T-helper 1 cell treated with Interleukin-12 subunit alpha and Interleukin-12 subunit beta and Interleukin-4 antibody, amounts not matched to agents 30 μg/mL and 1 μg/mL, for 36 hours (primary cell): ENCODE measurements at regions not wholly inside any gene's neighbourhood (a gene's known extent, or its start where the extent isn't known, plus 50 kb on each side); places are given as distances from the start of the nearest gene placed in this dataset.

Experiments used
- H3K27ac Mint-ChIP-seq: one replicate; pipeline ENCODE4 v1.8.0; 2021; ENCODE audit warnings: mild to moderate bottlenecking, mixed read lengths
- H3K27me3 Mint-ChIP-seq: one replicate; pipeline ENCODE4 v1.8.0; 2021; ENCODE audit warnings: low read depth, mixed read lengths
- H3K36me3 Mint-ChIP-seq: one replicate; pipeline ENCODE4 v1.8.0; 2021; ENCODE audit warnings: low read depth, mixed read lengths
- H3K4me1 Mint-ChIP-seq: one replicate; pipeline ENCODE4 v1.8.0; 2021; ENCODE audit warnings: low read depth, mixed read lengths
- H3K4me3 Mint-ChIP-seq: one replicate; pipeline ENCODE4 v1.8.0; 2021; ENCODE audit warnings: mild to moderate bottlenecking, moderate library complexity, mixed read lengths
- H3K9me3 Mint-ChIP-seq: one replicate; pipeline ENCODE4 v1.8.0; 2021; ENCODE audit warnings: mixed read lengths

DNA sequence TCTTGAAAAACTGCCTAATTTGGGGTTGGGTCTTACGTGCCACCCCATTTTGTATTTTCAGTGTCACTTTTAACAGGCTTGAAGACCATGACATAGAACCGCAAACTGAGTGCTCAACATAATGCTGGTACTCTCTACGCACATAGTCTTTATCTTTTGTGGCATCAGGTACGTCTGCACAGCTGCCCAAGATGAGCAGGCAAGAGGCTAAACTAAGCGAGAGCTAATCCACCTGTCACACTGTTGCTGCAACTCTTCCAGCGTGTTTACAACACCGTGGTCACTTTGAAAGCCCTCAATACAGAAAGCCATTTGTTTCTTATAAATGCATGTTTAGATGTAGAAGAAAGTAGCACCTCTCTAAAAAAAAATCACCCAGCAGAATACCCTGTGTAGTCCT, 270.0 kb upstream of the TCF4 start:
- no peaks in the 10 kb centered on the region for H3K9me3 Mint-ChIP-seq
- no peaks in the 10 kb centered on the region for H3K4me1 Mint-ChIP-seq
- H3K27me3 Mint-ChIP-seq, result no peaks in the 10 kb centered on the region
- no peaks in the 10 kb centered on the region for H3K36me3 Mint-ChIP-seq
- no peak overlapping the region for H3K27ac Mint-ChIP-seq
- no peak overlapping the region for H3K4me3 Mint-ChIP-seq

DNA sequence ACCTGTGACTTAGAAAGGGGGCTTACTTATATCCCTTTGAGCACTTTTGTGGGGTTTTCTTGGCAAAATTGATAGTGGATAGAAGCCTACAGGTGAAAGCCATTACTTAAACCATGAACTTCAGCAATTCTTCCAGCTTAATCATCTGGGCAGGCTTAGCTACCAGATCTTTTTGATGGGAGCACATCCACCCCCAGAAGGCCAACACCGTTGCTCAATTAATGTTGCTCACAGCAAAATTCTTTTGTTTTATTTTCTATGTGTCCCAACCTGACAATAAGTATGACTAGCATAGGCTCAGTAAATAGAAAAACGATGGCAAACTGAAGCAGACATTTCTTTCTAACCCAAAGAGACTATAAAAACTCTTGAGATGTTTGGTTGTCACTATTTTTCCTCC, 269.4 kb upstream of the TCF4 start:
- H3K27me3 Mint-ChIP-seq, result no peaks in the 10 kb centered on the region
- no peaks in the 10 kb centered on the region for H3K9me3 Mint-ChIP-seq
- H3K36me3 Mint-ChIP-seq, result no peaks in the 10 kb centered on the region
- H3K4me3 Mint-ChIP-seq, result no peak overlapping the region
- no peaks in the 10 kb centered on the region for H3K4me1 Mint-ChIP-seq
- H3K27ac Mint-ChIP-seq, result no peak overlapping the region

DNA sequence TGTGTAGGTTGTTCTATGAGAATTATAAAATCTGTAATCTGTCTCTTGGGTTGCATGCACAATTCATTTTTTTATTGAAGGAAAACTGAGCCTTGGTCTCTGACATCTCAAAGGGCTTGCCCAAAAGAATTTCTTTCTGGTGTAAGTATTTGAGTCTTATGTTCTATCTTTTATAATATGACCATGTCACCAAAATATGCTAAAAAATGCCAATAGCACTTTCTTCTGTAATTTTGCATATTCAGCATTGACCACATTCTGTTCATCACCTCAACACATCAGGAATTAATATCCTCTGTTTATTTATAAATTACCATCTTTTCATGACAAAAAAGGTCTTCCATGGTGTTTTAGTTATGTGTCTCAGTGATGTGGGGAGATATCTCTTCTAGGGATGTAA, 268.7 kb upstream of the TCF4 start:
- H3K27ac Mint-ChIP-seq, result no peak overlapping the region
- H3K9me3 Mint-ChIP-seq, result no peaks in the 10 kb centered on the region

DNA sequence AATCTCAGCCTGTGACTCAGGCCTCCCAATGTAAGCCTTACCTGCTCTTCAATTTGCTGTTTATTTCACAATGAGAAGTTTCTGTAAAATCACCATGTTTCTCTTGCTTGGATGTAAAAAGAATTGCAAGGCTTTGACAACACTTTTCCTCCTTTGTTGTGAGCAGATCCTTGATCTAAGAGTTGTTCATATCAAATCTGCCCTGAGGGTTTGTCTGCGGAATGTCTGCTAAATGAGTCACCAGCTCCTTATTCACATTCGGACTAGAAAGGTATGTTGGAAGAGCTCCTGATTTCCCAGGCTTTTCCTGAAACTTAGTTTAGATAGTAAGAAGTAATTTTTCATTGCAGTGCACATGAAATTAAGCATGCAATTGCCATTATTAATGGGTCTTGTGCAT, 268.2 kb upstream of the TCF4 start:
- Mint-ChIP-seq H3K27me3 (no peaks in the 10 kb centered on the region), H3K4me1 (no peaks in the 10 kb centered on the region), H3K4me3 (no peak overlapping the region), H3K27ac (no peak overlapping the region), H3K9me3 (no peaks in the 10 kb centered on the region), H3K36me3 (no peaks in the 10 kb centered on the region)

More for the DNA sequence above, 268.7 kb upstream of the TCF4 start:
- Mint-ChIP-seq H3K27me3 (no peaks in the 10 kb centered on the region), H3K4me1 (no peaks in the 10 kb centered on the region), H3K36me3 (no peaks in the 10 kb centered on the region), H3K4me3 (no peak overlapping the region)

DNA sequence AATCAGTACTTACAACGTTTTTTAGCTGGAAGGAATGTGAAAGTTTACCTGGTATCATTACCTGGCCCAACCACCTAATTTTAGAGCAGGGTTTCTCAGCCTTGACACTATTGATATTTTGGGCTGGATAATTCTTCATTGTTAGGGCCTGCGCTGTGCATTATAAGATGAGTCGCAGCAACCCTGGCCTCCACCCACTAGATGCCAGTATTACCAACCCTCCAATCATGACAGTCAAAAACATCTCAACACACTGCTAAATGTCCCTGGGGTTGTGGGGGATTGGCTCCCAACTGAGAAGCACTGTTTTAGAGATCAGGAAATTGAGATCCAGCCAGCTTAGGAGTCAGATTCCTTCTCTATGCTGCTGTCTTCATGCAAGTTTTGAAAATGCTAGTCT, 265.3 kb upstream of the TCF4 start:
- no peak overlapping the region for H3K27ac Mint-ChIP-seq
- no peaks in the 10 kb centered on the region for H3K36me3 Mint-ChIP-seq
- H3K4me3 Mint-ChIP-seq, result no peak overlapping the region
- H3K9me3 Mint-ChIP-seq, result no peaks in the 10 kb centered on the region
- no peaks in the 10 kb centered on the region for H3K4me1 Mint-ChIP-seq
- H3K27me3 Mint-ChIP-seq, result no peaks in the 10 kb centered on the region

DNA sequence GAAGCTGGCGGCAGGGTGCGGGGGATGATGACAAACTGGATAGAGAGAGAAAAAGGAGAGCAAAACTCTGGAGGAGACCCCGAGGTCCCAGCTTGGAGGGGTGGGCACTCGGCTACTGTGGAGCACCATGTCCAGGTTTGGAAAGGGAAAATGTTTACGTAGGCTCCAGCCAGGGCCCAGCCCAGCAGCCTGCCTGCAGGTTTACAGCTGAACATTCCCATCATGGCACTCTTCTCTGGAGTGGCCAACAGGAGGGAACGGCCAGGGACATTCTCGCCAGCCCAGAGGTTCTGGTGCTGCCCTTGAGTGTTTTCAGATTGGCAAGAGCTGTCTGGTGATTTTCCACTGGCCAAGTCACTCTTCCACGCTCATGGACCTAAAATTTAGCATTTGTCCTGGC, 262.9 kb upstream of the TCF4 start:
- Mint-ChIP-seq H3K27ac (no peak overlapping the region), H3K4me1 (no peaks in the 10 kb centered on the region), H3K4me3 (no peak overlapping the region), H3K36me3 (no peaks in the 10 kb centered on the region), H3K9me3 (no peaks in the 10 kb centered on the region), H3K27me3 (no peaks in the 10 kb centered on the region)

DNA sequence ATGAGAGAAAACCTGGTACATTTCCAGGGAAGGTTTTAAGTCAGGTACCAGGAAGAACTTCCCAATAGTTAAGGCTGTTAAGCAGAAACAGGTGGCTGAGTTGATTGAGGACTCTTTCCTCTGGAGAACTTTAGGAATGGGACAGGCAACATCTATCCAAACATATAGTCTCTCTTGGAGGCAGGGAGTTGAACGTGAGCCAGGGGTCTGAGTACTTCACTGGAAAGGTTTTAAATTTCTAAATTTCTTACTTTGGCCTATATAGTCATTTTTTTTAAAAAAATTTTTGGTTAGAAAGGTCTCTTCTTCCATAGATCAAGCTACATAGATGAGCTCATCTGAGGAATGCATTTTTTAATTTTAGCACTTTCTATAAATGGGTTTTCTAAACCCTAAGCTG, 261.4 kb upstream of the TCF4 start:
- no peaks in the 10 kb centered on the region for H3K27me3 Mint-ChIP-seq
- no peak overlapping the region for H3K4me3 Mint-ChIP-seq
- no peaks in the 10 kb centered on the region for H3K4me1 Mint-ChIP-seq
- H3K27ac Mint-ChIP-seq, result no peak overlapping the region
- H3K9me3 Mint-ChIP-seq, result no peaks in the 10 kb centered on the region
- H3K36me3 Mint-ChIP-seq, result no peaks in the 10 kb centered on the region

- no peak overlapping the region for H3K27ac Mint-ChIP-seq
- no peaks in the 10 kb centered on the region for H3K27me3 Mint-ChIP-seq
- no peaks in the 10 kb centered on the region for H3K9me3 Mint-ChIP-seq
- H3K36me3 Mint-ChIP-seq, result no peaks in the 10 kb centered on the region
- H3K4me1 Mint-ChIP-seq, result no peaks in the 10 kb centered on the region
- H3K4me3 Mint-ChIP-seq, result no peak overlapping the region
These were observed 260.0 kb upstream of the TCF4 start for GRCh38 chr18:55847960-55848359.

DNA sequence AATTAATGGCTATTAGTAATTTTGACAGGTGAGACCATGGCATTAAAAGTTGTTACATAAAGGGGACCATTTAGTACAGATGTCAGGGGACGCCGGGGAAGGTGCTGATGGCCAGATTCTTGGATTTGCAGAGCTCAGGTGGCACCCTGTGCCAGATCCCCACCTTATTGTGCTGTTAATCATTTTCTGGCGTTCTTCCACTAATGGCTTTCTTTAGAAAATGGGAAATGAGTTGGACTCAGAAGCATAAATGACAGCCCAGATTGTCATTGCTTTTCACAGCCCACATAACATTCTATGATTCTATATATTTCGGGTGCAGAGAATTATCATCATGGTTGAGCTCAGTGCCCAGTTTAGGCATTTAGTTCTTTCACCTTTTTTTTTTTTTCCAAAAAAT, 257.2 kb upstream of the TCF4 start:
- Mint-ChIP-seq H3K4me1 (no peaks in the 10 kb centered on the region), H3K4me3 (no peak overlapping the region), H3K36me3 (no peaks in the 10 kb centered on the region), H3K27me3 (no peaks in the 10 kb centered on the region), H3K9me3 (peaks cover 8% of the 10 kb centered on the region), H3K27ac (no peak overlapping the region)

DNA sequence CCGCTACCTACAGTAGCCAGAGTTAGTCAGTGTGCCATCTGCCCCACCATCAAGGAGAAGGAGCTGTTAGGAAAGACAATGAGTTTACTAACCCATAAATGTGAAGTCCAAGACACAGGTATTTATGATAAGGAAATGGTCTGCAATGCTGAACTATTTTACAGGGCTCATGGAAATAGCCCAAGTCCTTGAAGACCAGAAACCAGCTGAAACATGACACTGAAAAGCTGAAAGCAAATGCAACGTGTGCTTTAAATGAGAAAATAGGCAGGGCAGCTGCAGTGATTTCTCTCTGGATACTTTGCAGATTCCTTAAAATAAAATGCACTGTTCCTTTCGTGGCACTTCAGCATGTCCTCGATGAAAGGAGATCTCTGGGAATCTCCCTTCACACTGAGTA, 256.4 kb upstream of the TCF4 start:
- H3K9me3 Mint-ChIP-seq, result peaks cover 15% of the 10 kb centered on the region
- no peak overlapping the region for H3K27ac Mint-ChIP-seq
- no peaks in the 10 kb centered on the region for H3K4me1 Mint-ChIP-seq
- H3K4me3 Mint-ChIP-seq, result no peak overlapping the region
- H3K36me3 Mint-ChIP-seq, result no peaks in the 10 kb centered on the region
- no peaks in the 10 kb centered on the region for H3K27me3 Mint-ChIP-seq

DNA sequence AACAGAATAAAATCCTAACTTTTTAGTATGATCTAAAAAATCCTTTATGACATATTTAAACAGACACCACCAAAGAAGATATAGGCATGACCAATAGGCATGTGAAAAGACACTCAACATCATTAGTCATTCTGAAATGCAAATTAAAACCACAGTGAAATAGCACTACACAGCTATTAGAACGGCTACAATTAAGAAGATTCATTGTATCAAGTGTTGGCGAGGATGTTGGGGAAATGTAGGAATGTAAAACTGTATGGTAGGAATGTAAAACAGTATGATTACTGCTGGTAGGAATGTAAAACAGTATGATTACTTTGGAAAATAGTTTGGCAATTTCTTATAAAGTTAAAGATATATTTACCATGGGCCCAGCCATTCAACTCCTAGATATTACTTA, 253.3 kb upstream of the TCF4 start:
- no peaks in the 10 kb centered on the region for H3K27me3 Mint-ChIP-seq
- H3K4me1 Mint-ChIP-seq, result no peaks in the 10 kb centered on the region
- no peak overlapping the region for H3K4me3 Mint-ChIP-seq
- no peaks in the 10 kb centered on the region for H3K36me3 Mint-ChIP-seq
- H3K9me3 Mint-ChIP-seq, result peaks cover 23% of the 10 kb centered on the region
- H3K27ac Mint-ChIP-seq, result no peak overlapping the region

GRCh38 chr18:55840601-55841170, 252.7 kb upstream of the TCF4 start:
- no peaks in the 10 kb centered on the region for H3K4me1 Mint-ChIP-seq
- H3K27me3 Mint-ChIP-seq, result no peaks in the 10 kb centered on the region
- no peak overlapping the region for H3K4me3 Mint-ChIP-seq
- H3K36me3 Mint-ChIP-seq, result no peaks in the 10 kb centered on the region
- no peak overlapping the region for H3K27ac Mint-ChIP-seq
- peaks cover 23% of the 10 kb centered on the region for H3K9me3 Mint-ChIP-seq

DNA sequence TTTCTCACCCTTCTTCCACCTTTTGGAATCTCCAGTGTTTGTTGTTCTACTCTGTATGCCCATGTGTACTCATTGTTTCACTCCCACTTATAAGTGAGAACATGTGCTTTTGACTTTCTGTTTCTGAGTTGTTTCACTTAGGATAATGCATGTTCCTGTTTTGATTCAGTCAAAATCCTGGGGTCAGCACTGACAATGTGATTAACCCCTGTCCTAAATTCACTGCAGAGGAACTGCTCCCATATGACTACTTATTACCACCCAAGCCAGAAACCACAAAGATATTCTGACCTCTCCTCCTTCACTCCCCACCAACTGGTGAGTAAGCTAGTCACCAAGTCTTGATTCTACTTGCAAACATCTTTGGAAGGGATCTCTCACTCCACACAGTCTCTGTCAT, 251.4 kb upstream of the TCF4 start:
- no peaks in the 10 kb centered on the region for H3K36me3 Mint-ChIP-seq
- peaks cover 23% of the 10 kb centered on the region for H3K9me3 Mint-ChIP-seq
- H3K27me3 Mint-ChIP-seq, result no peaks in the 10 kb centered on the region
- no peak overlapping the region for H3K27ac Mint-ChIP-seq
- H3K4me3 Mint-ChIP-seq, result no peak overlapping the region
- no peaks in the 10 kb centered on the region for H3K4me1 Mint-ChIP-seq

DNA sequence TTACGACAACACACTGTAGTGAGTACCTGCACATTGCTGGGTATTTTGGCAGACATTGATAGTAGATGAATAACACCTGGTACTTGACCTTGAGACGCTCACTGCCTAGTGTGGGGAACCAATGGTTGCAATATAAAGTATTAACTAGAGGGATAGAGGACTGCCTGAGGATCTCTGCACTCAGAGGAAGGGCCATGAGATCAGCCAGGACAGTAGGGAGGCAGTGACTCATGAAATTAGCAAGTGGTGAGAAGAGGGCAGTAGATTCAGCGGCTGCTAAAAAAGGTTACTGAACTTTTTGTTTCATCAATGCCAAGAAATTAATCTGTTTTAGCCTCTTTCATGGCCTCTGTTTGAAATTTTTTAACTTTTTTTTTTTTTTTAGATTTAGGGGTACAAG, 250.8 kb upstream of the TCF4 start:
- Mint-ChIP-seq H3K36me3 (no peaks in the 10 kb centered on the region), H3K4me3 (no peak overlapping the region), H3K27ac (no peak overlapping the region), H3K9me3 (peaks cover 23% of the 10 kb centered on the region), H3K27me3 (no peaks in the 10 kb centered on the region), H3K4me1 (no peaks in the 10 kb centered on the region)

DNA sequence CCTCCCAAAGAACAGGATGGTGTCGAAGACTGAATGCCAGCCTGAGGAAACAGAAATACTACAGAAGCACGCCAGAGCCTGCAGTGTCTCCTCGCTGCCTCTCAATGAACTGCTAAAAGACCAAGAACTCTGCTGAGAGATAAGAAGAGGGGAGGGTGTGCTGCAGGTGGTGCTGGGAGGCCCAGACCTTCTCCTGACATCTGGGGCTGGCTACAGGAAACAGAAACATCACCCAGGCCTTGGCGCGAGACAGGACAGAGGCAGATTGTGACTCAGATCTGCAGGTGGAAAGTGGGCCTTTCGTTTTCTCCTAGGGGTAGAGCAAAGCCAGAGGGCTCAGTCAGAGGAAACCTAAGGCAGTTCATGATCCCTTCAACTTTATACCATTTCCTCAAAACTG, 250.3 kb upstream of the TCF4 start:
- no peak overlapping the region for H3K27ac Mint-ChIP-seq
- peaks cover 28% of the 10 kb centered on the region for H3K9me3 Mint-ChIP-seq
- H3K36me3 Mint-ChIP-seq, result no peaks in the 10 kb centered on the region
- H3K4me1 Mint-ChIP-seq, result no peaks in the 10 kb centered on the region
- no peaks in the 10 kb centered on the region for H3K27me3 Mint-ChIP-seq
- H3K4me3 Mint-ChIP-seq, result no peak overlapping the region

DNA sequence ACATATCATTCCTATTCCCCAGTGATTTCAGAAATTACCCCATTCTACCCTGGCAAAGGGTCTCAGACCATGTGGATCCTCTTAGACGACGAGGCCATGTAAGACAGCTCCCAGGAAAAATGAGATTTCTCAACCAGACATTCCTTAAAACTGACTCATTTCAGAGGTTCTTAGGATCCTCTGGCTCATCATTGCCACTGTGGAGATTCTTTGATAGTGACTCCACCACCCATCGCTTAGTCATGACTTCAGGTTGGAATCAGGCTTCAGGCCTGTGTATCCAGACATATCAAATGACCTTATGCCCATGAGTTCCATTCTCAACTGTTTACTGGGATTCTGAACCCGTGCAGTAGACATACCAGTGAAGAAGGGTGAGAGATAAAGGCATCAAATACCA, 245.6 kb upstream of the TCF4 start:
- peaks cover 14% of the 10 kb centered on the region for H3K9me3 Mint-ChIP-seq
- H3K27me3 Mint-ChIP-seq, result no peaks in the 10 kb centered on the region
- H3K27ac Mint-ChIP-seq, result no peak overlapping the region
- no peaks in the 10 kb centered on the region for H3K36me3 Mint-ChIP-seq
- no peak overlapping the region for H3K4me3 Mint-ChIP-seq
- no peaks in the 10 kb centered on the region for H3K4me1 Mint-ChIP-seq
